ENCODE measurements at regions not wholly inside any gene's neighbourhood (a gene's known extent, or its start where the extent isn't known, plus 50 kb on each side); places are given as distances from the start of the nearest gene placed in this dataset.
A peak's percentile ranks its signal among the peaks of the same experiment; 100 is the strongest.

DNA sequence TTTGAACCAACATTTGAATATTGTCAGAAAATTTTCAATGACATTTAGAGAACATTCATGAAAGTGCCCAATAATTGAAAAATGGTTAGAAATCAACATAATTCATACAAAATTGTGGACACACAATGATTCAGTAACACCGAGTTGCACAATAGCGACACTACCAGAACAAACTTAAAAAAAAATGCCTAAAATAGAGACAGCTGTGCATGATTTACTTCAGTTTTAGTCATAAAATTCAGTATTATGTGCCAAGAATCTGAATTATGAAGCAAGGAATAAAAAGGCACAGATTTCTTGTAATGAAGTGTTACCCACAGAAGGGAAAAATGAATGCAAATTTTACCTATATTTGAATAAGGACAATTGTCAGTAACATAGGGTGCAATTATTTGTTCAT, 396.0 kb downstream of the SEMA3D start:
- no peak overlapping the region for H3K4me3 ChIP-seq (ENCODE audit: low read depth, low read length)
- H3K9ac ChIP-seq, result no peak overlapping the region
- H3K9me3 ChIP-seq (ENCODE audit: control insufficient read depth, low read length), result no peaks in the 10 kb centered on the region
- H3K27me3 ChIP-seq (ENCODE audit: control insufficient read depth, insufficient read depth, low read length), result no peaks in the 10 kb centered on the region
- H3K79me2 ChIP-seq, result no peaks in the 10 kb centered on the region
- TF ChIP-seq, protein P1, sequence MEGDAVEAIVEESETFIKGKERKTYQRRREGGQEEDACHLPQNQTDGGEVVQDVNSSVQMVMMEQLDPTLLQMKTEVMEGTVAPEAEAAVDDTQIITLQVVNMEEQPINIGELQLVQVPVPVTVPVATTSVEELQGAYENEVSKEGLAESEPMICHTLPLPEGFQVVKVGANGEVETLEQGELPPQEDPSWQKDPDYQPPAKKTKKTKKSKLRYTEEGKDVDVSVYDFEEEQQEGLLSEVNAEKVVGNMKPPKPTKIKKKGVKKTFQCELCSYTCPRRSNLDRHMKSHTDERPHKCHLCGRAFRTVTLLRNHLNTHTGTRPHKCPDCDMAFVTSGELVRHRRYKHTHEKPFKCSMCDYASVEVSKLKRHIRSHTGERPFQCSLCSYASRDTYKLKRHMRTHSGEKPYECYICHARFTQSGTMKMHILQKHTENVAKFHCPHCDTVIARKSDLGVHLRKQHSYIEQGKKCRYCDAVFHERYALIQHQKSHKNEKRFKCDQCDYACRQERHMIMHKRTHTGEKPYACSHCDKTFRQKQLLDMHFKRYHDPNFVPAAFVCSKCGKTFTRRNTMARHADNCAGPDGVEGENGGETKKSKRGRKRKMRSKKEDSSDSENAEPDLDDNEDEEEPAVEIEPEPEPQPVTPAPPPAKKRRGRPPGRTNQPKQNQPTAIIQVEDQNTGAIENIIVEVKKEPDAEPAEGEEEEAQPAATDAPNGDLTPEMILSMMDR (IDR thresholded peaks at IDR 0.05), result no peak
- H2AFZ ChIP-seq, result no peak overlapping the region
- no peaks in the 10 kb centered on the region for H3K4me1 ChIP-seq
- H3K36me3 ChIP-seq (ENCODE audit: control insufficient read depth, insufficient read depth, low read length), result no peaks in the 10 kb centered on the region
- no peak overlapping the region for H3K27ac ChIP-seq
- H3K4me2 ChIP-seq (ENCODE audit: low read length), result no peak overlapping the region

DNA sequence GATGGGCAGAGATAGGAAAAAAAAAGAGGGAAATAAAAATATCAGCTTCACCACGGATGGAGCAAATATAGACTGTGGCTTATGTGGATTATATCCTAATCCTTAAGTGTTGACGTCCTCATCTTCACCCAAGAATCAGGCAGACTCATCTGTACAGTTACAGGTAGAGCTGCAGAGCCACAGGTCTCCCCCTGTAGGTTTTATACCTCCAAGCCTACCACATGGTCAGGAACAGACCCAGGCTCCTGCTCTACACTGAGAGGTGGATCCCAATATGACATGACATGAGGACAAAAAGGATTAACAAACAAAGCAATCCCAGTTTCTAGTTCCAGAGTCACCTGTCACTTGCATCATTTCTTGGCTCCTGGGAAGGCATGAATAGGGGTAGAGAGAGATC, 400.8 kb downstream of the SEMA3D start:
- Histone ChIP-seq H3K4me3 (ENCODE audit: low read depth, low read length) (no peak overlapping the region), H2AFZ (no peak overlapping the region), H3K27me3 (ENCODE audit: control insufficient read depth, insufficient read depth, low read length) (no peaks in the 10 kb centered on the region), H3K27ac (no peak overlapping the region), H3K79me2 (no peaks in the 10 kb centered on the region), H3K36me3 (ENCODE audit: control insufficient read depth, insufficient read depth, low read length) (no peaks in the 10 kb centered on the region), H3K4me1 (no peaks in the 10 kb centered on the region), H3K4me2 (ENCODE audit: low read length) (no peak overlapping the region), H3K9ac (no peak overlapping the region), H3K9me3 (ENCODE audit: control insufficient read depth, low read length) (no peaks in the 10 kb centered on the region)
- TF ChIP-seq, protein P1 (IDR thresholded peaks at IDR 0.05), result no peak

DNA sequence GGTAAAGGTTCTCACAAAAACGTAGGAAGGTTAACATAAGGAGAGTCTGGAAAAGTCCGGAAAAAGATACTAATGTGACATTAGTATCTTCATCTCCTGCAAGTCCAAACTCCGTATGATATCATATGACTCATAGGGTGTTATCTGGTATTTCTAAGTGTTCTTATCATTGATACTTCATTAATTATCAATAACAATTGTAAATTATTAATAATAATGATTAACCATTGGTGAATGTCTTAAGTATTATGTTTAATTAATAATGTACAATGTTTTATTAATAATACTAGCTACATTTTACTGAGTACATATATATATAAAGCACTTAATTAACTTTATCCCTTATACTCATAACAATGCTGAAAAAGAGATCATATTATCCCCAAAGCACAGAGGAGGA, 402.4 kb downstream of the SEMA3D start:
- H3K4me1 ChIP-seq, result no peaks in the 10 kb centered on the region
- no peaks in the 10 kb centered on the region for H3K27me3 ChIP-seq (ENCODE audit: control insufficient read depth, insufficient read depth, low read length)
- H3K4me2 ChIP-seq (ENCODE audit: low read length), result no peak overlapping the region
- no peaks in the 10 kb centered on the region for H3K9me3 ChIP-seq (ENCODE audit: control insufficient read depth, low read length)
- no peaks in the 10 kb centered on the region for H3K36me3 ChIP-seq (ENCODE audit: control insufficient read depth, insufficient read depth, low read length)
- H3K4me3 ChIP-seq (ENCODE audit: low read depth, low read length), result no peak overlapping the region
- no peak overlapping the region for H2AFZ ChIP-seq
- H3K79me2 ChIP-seq, result no peaks in the 10 kb centered on the region
- TF ChIP-seq, protein P1 (IDR thresholded peaks at IDR 0.05), result no peak
- H3K27ac ChIP-seq, result no peak overlapping the region
- H3K9ac ChIP-seq, result no peak overlapping the region

DNA sequence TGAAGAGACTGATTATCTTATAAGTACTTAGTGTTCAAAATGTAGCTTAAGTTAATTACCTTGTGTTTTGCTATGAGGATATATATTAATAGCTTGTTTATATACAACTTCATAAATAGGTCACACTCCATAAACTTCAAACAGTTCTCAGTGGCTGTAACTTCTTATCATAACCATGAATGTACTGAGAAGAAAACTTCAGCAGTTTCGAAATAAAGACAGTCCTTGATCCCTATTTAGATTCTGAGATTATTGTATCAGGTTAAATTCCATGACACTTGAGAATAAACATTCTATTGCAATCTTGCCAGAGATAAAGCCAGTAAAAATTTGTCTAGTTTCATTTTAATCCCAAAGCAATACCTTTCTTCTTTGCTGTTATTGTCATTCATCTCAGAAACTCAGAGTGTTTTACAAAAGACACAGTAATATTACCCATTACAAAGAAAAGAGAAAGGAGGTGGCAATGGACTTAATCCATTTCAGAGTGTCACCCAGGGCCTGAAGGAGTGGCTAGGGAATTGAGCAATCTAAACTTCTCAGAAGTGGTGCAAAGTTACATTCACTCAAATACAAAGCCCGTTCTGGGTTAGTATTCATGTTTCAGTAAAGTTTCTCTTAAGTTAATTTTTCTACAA, 403.6 kb downstream of the SEMA3D start:
- no peak overlapping the region for H3K4me3 ChIP-seq (ENCODE audit: low read depth, low read length)
- H3K9ac ChIP-seq, result no peak overlapping the region

More for the DNA sequence above, 403.6 kb downstream of the SEMA3D start:
- Histone ChIP-seq H3K27ac (no peak overlapping the region), H3K4me2 (ENCODE audit: low read length) (peak overlapping the region; percentile 45), H3K4me1 (no peaks in the 10 kb centered on the region), H3K27me3 (ENCODE audit: control insufficient read depth, insufficient read depth, low read length) (no peaks in the 10 kb centered on the region), H3K9me3 (ENCODE audit: control insufficient read depth, low read length) (no peaks in the 10 kb centered on the region), H2AFZ (no peak overlapping the region), H3K79me2 (no peaks in the 10 kb centered on the region), H3K36me3 (ENCODE audit: control insufficient read depth, insufficient read depth, low read length) (no peaks in the 10 kb centered on the region)
- TF ChIP-seq, protein P1 (IDR thresholded peaks at IDR 0.05), result no peak

Data from parathyroid adenoma (tissue), 2 donors.